ENCODE measurements at regions not wholly inside any gene's neighbourhood (a gene's known extent, or its start where the extent isn't known, plus 50 kb on each side); places are given as distances from the start of the nearest gene placed in this dataset.
"Not testable (repeated sequence)": the region's sequence is repeated elsewhere in the genome, so short reads cannot be mapped to it uniquely, and the experiment has no call there.

DNA sequence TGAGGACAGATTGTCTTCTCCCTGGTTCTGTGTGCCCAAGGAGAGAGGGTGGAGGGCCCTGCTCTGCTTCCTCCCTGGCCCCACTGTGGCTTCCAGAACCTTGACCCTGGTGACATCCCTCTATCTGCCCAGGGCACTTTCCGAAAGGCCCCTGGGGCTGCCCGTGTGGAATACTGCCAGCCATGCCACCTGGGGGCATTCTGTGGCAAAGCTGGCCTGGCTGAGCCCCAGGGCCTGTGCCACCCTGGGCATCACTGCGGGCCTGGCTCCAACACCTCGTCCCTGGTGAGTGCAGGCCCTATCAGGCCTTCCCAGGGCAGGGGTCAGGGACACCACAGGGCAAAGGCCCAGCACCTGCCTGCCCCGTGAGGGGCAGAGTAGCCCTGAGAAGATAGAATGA is 123.7 kb upstream of the MTLN start:
- TF ChIP-seq, protein P1, sequence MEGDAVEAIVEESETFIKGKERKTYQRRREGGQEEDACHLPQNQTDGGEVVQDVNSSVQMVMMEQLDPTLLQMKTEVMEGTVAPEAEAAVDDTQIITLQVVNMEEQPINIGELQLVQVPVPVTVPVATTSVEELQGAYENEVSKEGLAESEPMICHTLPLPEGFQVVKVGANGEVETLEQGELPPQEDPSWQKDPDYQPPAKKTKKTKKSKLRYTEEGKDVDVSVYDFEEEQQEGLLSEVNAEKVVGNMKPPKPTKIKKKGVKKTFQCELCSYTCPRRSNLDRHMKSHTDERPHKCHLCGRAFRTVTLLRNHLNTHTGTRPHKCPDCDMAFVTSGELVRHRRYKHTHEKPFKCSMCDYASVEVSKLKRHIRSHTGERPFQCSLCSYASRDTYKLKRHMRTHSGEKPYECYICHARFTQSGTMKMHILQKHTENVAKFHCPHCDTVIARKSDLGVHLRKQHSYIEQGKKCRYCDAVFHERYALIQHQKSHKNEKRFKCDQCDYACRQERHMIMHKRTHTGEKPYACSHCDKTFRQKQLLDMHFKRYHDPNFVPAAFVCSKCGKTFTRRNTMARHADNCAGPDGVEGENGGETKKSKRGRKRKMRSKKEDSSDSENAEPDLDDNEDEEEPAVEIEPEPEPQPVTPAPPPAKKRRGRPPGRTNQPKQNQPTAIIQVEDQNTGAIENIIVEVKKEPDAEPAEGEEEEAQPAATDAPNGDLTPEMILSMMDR (IDR thresholded peaks at IDR 0.05) = not testable (repeated sequence)
- TF ChIP-seq EP300, POLR2A (IDR thresholded peaks at IDR 0.05): not testable (repeated sequence)

Data from stomach (tissue), 4 donors.